GM18517 (cell line): ENCODE measurements at regions not wholly inside any gene's neighbourhood (a gene's known extent, or its start where the extent isn't known, plus 50 kb on each side); places are given as distances from the start of the nearest gene placed in this dataset.
"Not testable (repeated sequence)": the region's sequence is repeated elsewhere in the genome, so short reads cannot be mapped to it uniquely, and the experiment has no call there.

ENCODE experiments used
- ATAC-seq: cut with Tn5 transposase; IDR thresholded peaks from one replicate; pipeline ENCODE4 v1.9.1; 2021; ENCODE audit warnings: mild to moderate bottlenecking, moderate library complexity; ENCODE audit not compliant: unreplicated experiment

DNA sequence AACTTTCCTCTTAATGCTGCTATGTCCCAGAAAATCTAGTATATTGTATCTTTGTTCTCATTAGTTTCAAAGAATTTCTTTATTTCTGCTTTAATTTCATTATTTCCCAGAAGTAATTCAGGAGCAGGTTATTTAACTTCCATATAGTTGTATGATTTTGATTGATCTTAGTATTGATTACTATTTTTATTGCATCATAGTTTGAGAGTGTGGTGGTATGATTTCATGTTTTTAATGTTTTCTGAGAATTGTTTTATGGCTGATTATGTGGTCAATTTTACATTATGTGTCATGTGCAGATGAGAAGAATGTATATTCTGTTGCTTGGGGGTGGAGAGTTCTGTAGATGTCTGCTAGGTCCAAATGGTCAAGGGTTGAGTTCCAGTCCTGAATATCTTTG is 425.6 kb upstream of the RORB start:
- no peak for ATAC-seq

DNA sequence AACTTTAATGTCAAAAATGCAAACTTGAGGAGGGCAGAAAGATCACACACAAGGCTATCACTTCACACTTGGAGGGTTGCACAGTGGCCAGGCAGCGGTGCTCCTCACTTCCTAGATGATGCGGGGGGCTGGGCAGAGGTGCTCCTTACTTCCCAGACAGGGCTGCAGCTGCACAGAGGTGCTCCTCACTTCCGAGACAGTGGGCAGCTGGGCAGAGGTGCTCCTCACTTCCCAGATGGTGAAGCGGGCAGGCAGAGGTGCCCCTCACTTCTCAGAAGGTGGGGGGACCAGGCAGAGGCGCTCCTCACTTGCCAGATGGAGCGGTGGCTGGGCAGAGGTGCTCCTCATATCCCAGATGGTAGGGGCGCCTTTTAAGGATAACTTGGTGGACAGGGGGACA is 423.2 kb upstream of the RORB start:
- no peak for ATAC-seq

DNA sequence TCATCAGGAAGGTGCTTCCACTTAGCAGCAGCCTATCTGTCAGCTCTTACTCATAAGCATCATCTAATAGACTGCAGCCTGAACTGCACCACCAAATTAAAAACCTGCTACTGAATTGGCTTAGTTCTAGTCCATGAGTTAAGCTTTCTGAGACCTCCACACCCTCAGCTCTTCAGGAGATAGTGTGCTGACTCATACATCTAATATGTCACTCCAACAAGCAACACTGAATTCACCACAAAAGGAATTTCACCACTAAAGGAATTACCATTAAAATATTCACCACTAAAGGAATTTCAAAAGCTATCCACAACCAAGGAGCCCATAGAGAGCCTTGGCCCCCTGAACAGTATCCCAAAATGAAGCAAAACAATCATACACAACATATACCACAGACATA is 418.5 kb upstream of the RORB start:
- no peak for ATAC-seq

DNA sequence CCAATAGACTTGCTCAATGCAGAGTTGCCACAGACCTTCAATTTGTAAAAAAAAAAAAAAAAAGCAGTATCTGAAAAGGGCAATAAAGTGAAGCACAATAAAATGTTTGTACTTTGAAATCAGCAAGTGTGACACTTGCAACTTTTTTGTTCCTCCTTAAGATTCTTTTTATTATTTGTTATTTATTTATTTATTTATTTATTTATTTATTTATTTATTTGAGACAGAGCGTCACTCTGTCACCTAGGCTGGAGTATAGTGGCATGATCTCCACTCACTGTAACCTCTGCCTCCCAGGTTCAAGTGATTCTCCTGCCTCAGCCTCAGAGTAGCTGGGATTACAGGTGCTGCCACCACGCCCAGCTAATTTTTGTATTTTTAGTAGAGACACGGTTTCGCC is 416.5 kb upstream of the RORB start:
- ATAC-seq, result not testable (repeated sequence)

DNA sequence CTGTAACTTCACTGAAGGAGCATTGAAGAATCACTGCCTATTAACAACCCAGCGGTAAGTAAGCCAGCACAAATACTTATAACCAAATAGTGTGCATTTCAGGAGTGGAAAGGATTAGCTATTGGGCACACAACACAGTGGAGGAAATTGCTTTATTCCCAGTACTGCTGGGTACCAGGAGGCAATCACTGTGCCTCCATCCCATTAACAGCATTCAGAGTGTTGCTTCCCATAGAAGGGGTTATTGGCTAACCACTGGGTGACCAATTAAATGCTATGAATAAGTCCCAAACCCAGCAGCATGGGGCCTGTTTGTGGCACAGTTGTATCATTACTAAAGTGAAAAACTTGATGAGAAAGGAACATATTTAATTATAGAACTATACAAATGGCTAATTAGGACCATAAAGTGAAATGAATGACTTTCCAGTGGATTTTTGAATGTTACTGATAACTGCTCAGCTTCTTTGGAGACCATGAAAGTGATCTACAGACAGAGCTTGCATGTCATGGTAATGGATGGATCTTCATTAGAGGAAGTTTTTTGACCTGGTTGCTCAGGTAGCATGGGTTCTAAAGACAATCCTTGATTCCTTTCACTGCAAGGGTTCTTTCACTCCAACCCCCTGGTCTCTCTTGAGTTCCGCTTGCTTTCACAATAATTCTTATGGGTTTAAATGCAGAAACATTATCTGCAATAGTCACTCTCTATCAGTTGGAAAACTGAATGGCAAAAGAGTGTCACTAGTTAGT is 413.3 kb upstream of the RORB start:
- no peak for ATAC-seq

DNA sequence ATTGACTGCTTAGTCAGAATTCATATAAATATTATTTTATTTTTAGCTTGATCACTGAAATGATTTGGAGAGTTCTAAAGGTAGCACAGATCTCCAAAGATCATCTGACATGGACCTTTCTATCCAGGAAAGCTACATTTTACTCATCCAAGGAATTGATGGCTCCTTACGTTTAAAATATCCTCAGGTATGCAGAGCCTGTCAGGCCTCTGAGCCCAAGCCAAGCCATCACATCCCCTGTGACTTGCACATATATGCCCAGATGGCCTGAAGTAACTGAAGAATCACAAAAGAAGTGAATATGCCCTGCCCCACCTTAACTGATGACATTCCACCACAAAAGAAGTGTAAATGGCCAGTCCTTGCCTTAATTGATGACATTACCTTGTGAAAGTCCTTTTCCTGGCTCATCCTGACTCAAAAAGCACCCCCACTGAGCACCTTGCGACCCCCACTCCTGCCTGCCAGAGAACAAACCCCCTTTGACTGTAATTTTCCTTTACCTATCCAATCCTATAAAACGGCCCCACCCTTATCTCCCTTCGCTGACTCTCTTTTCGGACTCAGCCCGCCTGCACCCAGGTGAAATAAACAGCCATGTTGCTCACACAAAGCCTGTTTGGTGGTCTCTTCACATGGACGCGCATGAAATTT is 411.6 kb upstream of the RORB start:
- not testable (repeated sequence) for ATAC-seq

DNA sequence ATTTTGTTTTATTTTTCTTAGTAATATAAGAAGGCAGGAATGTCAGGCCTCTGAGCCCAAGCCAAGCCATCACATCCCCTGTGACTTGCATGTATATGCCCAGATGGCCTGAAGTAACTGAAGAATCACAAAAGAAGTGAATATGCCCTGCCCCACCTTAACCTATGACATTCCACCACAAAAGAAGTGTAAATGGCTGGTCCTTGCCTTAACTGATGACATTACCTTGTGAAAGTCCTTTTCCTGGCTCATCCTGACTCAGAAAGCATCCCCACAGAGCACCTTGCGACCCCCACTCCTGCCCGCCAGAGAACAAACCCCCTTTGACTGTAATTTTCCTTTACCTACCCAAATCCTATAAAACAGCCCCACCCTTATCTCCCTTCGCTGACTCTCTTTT is 406.2 kb upstream of the RORB start:
- ATAC-seq, result not testable (repeated sequence)

DNA sequence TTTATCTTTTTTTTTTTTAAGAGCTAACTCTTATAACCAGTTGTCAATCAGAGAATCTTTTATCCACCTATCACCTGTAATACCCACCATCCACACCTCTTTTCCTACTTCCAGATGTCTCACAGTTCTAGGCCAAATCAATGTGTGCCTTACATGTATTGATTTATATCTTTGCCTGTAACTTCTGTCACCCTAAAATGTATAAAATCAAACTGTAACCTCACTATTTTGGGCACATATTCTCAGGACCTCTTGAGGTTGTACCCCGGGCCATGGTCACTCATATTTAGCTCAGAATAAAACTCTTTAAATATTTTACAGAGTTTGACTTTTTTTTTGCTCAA is 404.7 kb upstream of the RORB start:
- ATAC-seq, result no peak

DNA sequence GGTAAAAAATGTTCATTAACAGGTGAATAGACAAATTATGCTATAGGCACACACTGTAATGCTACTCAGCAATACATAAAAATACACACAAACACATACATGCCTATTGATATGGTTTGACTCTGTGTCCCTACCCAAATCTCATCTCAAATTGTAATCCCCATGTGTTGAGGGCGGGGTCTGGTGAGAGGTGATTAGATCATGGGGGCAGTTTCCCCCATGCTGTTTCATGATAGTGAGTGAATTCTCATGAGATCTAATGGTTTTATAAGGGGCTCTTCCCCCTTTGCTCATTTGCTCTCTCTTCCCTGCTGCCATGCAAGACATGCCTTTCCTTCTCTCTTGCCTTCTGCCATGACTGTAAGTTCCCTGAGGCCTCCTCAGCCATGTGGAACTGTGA is 403.1 kb upstream of the RORB start:
- not testable (repeated sequence) for ATAC-seq

DNA sequence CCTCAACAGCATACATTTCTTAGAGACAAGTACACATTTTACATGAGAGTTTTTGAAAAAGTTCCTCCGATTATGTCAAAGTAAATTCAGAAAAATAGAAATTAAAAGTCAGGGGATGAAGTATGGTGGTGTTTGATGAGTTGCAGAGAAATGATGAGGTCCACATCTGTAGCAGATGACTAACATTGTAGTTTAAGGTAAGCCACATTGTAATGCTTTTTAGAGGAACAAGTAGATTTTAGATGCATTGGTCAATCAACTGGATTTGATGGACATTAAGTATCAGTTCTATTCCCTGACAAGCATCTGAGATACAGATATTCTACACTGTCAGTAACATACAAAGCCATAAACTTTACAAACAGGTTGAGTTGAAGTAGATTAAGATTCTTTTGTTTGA is 402.4 kb upstream of the RORB start:
- no peak for ATAC-seq

DNA sequence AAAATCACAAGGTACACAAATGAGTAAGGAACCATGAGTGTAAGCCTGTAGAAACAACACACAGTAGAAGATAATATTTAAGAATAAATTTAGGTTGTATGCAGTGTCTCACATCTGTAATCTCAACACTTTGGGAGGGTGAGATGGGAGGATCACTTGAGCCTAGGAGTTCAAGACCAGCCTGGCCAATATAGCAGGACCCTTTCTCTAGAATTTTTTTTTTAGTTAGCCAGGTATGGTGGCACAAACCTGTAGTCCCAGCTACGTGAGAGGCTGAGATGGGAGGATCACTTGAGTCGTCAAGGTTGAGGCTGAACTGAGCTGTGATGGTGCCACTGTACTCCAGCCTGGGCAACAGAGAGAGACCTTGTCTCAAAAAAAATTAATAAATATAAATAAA is 401.2 kb upstream of the RORB start:
- no peak for ATAC-seq

DNA sequence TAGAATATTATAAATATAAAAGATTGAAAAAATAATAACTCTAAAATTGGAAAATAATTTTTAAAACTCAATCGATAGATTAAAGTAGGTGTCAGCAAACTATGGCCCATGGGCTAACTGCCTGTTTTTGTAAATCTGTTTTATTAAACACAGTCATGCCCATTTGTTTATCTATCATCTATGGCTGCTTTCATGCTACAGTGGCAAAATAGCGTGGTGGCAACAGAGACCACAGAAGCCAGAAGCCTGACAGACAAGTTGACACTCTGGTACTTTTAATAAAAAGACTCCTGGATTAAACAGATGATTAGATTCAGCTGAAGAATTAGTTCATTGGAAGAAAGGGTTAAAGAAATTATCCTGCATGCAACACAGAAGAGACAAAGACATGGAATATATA is 400.7 kb upstream of the RORB start:
- ATAC-seq, result no peak

DNA sequence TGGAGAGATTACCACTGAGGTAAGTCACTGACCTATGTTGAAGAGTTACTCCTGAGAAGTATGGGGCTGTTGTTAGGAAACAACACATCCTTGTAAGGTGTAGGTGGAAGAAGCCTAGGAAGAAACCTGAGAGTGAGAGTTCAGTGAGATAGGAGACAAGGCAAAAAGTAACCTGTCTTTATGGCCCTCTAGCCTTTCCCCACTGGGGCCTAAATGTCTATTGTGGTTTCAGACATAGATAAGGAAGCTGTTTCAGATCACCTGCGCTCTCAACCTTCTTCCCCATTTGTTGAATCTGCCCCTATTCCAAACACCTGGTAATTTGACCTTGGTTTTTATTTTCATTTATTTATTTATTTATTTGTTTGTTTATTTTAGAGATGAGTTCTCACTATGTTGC is 397.1 kb upstream of the RORB start:
- no peak for ATAC-seq

DNA sequence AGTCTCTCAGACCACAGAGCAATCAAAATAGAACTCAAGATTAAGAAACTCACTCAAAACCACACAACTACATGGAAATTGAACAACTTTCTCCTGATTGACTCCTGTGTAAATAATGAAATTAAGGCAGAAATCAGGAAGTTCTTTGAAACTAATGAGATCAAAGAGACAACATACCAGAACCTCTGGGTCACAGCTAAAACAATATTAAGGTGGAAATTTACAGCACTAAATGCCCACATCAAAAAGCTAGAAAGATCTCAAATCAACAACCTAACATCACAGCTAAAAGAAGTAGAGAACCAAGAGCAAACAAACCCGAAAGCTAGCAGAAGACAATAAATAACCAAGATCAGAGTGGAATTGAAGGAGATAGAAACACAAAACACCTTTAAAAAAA is 395.0 kb upstream of the RORB start:
- ATAC-seq, result not testable (repeated sequence)

DNA sequence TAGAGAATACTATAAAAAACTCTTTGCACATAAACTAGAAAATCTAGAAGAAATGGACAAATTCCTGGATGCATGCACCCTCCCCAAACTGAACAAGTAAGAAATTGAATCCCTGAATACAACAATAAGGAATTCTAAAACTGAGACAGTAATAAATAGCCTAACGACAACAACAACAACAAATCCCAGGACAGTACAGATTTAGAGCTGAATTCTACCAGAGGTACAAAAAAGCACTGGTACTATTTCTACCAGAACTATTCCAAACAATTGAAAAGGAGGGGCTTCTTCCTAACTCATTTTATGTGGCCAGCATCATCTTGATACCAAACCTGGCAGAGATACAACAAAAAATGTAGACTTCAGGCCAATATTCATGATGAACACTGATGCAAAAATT is 394.4 kb upstream of the RORB start:
- ATAC-seq, result no peak

DNA sequence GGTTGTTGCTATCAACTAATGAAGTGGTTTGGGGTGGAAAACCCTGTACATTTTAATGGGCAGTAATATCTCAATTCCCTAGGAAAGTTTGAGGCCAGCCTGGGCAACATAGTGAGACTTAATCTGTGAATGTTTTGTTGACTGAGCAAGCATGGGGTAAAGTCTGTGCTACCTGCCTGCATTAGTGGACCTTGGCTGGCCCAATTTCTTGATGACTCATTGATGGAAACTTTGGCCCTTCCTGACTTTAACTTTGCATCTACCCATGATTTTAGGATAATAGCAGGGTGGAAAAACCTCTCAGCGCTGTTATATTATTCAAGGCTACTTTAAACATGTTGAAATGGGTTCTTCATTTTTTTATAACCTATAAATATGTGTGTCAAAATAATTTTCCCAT is 389.4 kb upstream of the RORB start:
- no peak for ATAC-seq

DNA sequence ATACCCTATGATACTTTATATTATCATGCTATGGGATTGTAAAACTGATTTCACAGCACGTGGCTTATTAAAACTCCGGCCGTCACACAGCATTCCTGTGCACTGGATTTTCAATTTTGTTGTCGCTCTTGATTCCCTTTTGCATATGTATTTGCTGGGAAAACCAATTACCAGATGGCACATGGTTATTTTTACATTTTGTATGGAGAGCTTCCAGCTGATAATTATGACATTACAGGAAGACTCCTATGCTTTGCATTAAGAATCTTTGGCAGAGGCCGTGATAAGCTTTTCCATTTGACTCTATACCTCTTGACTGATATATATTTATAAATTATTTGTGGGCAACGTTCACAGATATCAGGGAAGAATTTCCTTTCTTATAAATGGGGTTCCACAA is 381.2 kb upstream of the RORB start:
- ATAC-seq, result no peak

DNA sequence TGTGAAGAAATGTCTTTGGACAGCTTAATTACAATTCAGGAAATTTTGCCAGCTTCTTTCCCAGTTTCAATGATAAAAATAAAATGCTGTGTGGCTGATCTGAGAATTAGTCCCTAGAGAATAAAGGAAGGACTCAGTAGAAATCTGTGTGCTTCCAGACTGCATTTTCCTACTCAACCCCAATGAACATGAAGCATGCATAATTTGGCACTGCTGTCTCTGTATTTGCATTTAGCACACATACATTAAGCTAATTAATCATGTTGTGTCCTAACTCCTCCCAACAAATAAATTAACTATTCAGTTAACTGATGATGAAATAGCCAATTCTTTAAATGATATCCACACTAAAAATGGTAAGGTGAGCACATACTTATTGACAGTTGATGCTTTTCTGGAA is 380.0 kb upstream of the RORB start:
- no peak for ATAC-seq

DNA sequence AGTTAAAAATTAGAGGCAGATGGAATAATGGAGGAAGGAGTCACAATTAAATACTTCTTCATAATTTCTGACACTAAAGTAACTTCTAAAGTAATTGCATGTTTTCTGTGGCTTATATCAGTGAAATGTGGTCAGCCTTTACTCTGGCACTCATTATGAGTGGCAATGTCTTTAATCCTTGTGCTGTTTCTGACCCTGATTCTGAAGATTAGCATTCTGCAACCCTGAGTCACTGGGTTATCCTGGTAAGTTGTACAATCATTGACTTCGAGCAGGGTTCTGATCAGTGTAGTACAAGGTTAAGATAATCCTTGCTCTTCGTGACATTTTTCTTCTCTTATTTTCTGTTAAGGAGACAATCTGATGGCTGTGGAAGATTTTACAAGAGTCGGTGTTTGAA is 379.4 kb upstream of the RORB start:
- ATAC-seq, result no peak

DNA sequence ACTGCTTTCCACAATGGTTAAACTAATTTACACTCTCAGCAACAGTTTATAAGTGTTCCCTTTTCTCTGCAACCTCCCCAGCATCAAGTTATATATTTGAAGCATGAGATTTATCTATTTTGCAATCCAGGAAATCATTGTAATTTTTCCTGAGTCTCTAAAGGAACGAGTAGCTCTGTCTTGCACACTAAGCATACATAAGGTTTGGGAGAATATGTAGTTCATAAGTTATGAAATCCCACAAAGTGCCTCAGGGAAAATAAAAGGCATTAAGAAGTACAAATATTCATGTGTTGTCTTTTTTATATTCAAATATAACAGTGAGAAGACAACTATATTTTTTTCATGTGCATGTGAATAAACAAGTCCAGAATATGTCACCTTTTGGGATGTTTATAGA is 377.1 kb upstream of the RORB start:
- no peak for ATAC-seq

DNA sequence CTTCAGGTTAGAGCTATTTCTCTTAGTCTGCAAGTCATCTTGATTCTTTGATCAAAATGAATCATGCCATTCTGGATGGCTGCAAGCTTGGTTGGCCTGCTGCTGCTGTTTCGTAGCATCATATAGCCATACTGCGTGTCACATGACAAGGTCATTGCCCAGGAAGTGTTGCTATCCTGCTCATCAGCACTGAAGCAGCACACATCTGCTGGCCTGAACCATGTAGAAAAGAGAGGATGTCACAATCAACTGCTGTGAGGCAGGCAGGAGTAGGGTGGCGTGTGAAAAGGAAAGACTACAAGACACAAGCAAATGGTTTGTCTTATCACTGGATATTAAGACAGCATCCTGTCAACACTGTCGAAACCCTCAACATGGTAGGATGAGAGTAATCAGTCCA is 376.7 kb upstream of the RORB start:
- no peak for ATAC-seq

DNA sequence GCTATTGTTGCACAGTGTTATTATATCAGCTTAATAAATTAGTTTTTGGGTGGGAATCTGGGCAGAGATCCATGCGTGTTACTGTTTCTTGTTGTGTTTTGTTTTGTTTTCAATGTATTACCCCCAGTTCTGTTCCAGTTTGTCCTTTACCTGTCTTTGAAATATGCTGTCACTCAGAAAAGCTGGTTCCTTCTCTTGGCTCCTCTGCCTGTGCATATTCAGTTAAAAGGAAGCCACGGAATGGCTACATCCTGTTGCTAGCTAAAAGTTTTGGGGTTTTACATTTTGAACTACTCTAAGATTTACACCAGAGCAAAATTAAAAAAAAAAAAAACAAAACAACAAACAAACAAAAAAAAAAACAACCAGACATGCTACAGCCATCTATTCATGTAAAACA is 374.9 kb upstream of the RORB start:
- no peak for ATAC-seq

DNA sequence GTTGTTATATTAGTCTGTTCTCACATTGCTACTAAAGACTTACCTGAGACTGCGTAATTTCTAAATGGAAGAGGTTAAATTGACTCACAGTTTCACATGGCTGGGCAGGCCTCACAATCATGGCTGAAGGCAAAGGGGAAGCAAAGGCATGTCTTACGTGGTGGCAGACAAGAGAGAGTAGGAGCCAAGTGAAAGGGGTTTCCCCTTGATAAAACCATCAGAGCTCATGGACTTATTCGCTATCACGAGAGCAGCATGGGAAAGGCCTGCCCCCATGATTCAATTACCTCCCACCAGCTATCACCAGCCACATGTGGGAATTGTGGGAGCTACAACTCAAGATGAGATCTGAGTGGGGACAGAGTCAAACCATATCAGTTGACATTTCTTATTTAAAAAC is 374.5 kb upstream of the RORB start:
- ATAC-seq, result no peak
